Natural killer cell treated with Interleukin-12 subunit alpha and Interleukin-12 subunit beta and Interleukin-15 and Interleukin-18, amount 100 ng/mL, for 72 hours (primary cell): ENCODE measurements at regions not wholly inside any gene's neighbourhood (a gene's known extent, or its start where the extent isn't known, plus 50 kb on each side); places are given as distances from the start of the nearest gene placed in this dataset.

ENCODE experiments used
- ATAC-seq, 2 donors: fragments of 150-1000 bp; cut with Tn5 transposase in 1 of 2; sonication (Bioruptor Pico), chemical (Tn5 transposase) in 1 of 2; 2 replicates each; pipeline ENCODE4 v1.10.0; 2021
- DNase-seq: peaks from one replicate; pipeline ENCODE4 v3.0.0; 2022; ENCODE audit warnings: low spot score
- H3K27ac Mint-ChIP-seq, 2 donors: 1 replicate in 1 of 2; 2 replicates in 1 of 2; pipeline ENCODE4 v1.8.0; 2022; ENCODE audit warnings: mixed read lengths in 2 of 2, mild to moderate bottlenecking in 1 of 2, moderate library complexity in 1 of 2
- H3K27me3 Mint-ChIP-seq, 2 donors: 1 replicate in 1 of 2; 2 replicates in 1 of 2; pipeline ENCODE4 v1.8.0; 2022; ENCODE audit warnings: mixed read lengths in 2 of 2
- H3K36me3 Mint-ChIP-seq: one replicate; pipeline ENCODE4 v1.8.0; 2022; ENCODE audit warnings: mixed read lengths
- H3K4me1 Mint-ChIP-seq, 2 donors: 1 replicate in 1 of 2; 2 replicates in 1 of 2; pipeline ENCODE4 v1.8.0; 2022; ENCODE audit warnings: low read depth in 2 of 2, mixed read lengths in 2 of 2, mild to moderate bottlenecking in 1 of 2
- H3K4me3 Mint-ChIP-seq: one replicate; pipeline ENCODE4 v1.8.0; 2022; ENCODE audit warnings: mixed read lengths
- H3K9me3 Mint-ChIP-seq: 2 replicates; pipeline ENCODE4 v1.8.0; 2022; ENCODE audit warnings: mixed read lengths

GRCh38 chr4:128390475-128390996 is 102.9 kb upstream of the PGRMC2 start:
- peaks cover 0 to 3% of the 10 kb centered on the region in 2 donors for H3K4me1 Mint-ChIP-seq
- no peaks in the 10 kb centered on the region for H3K9me3 Mint-ChIP-seq
- ATAC-seq = no peak
- no peaks in the 10 kb centered on the region for H3K27me3 Mint-ChIP-seq
- no peak for DNase-seq
- no peak overlapping the region for H3K27ac Mint-ChIP-seq
- H3K36me3 Mint-ChIP-seq = no peaks in the 10 kb centered on the region
- H3K4me3 Mint-ChIP-seq = no peak overlapping the region

- H3K9me3 Mint-ChIP-seq = no peaks in the 10 kb centered on the region
- no peak overlapping the region for H3K27ac Mint-ChIP-seq
- ATAC-seq (no peak), DNase-seq (no peak)
- peaks cover 0 to 3% of the 10 kb centered on the region in 2 donors for H3K4me1 Mint-ChIP-seq
- H3K27me3 Mint-ChIP-seq = no peaks in the 10 kb centered on the region
- H3K4me3 Mint-ChIP-seq = no peak overlapping the region
- no peaks in the 10 kb centered on the region for H3K36me3 Mint-ChIP-seq
These were observed 101.2 kb upstream of the PGRMC2 start for GRCh38 chr4:128388796-128389195.

DNA sequence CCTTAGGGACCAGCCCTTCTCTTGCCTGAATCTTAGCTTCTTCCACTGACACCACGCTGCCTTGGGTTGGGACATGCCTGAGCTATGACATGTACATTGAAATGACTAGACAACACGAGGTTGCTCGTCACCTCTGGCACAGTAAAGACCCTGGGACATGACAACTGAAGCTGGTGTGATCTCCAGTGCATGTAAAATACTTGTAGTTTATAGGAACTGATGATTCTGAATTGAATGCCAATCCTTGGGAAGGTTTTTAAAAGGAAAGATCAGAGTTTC is 100.7 kb upstream of the PGRMC2 start:
- Mint-ChIP-seq H3K9me3 (no peaks in the 10 kb centered on the region), H3K27me3 (no peaks in the 10 kb centered on the region), H3K4me1 (peaks cover 0 to 3% of the 10 kb centered on the region in 2 donors), H3K36me3 (no peaks in the 10 kb centered on the region), H3K27ac (no peak overlapping the region), H3K4me3 (no peak overlapping the region)
- DNase-seq (no peak), ATAC-seq (no peak)

- H3K4me3 Mint-ChIP-seq = no peak overlapping the region
- no peaks in the 10 kb centered on the region for H3K36me3 Mint-ChIP-seq
- no peaks in the 10 kb centered on the region for H3K9me3 Mint-ChIP-seq
- peaks cover 0 to 3% of the 10 kb centered on the region in 2 donors for H3K4me1 Mint-ChIP-seq
- no peaks in the 10 kb centered on the region for H3K27me3 Mint-ChIP-seq
- H3K27ac Mint-ChIP-seq = no peak overlapping the region
- ATAC-seq (no peak), DNase-seq (no peak)
These were observed 100.2 kb upstream of the PGRMC2 start for GRCh38 chr4:128387600-128388351.

- Mint-ChIP-seq H3K27me3 (peaks cover 0 to 3% of the 10 kb centered on the region in 2 donors), H3K4me1 (peaks cover 0 to 3% of the 10 kb centered on the region in 2 donors), H3K4me3 (no peak overlapping the region), H3K27ac (no peak overlapping the region), H3K36me3 (no peaks in the 10 kb centered on the region), H3K9me3 (no peaks in the 10 kb centered on the region)
- no peak for ATAC-seq
- DNase-seq = no peak
These were observed 99.4 kb upstream of the PGRMC2 start for GRCh38 chr4:128386761-128387599.

DNA sequence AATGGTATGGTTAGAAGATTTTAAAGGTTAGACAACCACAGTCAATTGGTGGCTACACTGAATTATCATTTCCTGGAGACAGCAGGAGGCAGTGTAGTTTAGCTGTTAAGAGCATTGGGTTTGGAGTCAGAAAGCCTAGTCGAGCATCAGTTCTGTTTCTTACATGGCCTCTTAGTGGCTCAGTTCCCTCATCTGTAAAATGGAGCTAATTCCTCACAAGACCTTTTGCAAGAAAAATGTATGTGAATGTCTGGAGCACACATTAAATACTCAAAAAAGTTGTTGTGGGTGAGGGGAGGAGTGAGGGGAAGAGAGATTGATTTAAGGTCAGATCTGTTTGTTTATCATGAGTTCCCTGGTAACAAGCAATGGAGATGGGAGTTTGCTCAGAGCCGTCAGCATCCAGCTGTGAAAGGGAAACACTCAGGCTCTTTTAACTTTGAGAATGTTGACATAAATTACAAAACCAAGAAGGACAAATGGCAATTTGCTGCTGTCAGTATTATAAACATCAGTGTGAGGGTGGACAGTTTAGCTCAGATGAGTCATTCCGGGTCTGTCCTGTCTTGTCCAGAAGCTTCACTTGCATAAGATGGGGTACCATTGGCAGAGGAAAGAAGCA is 98.2 kb upstream of the PGRMC2 start:
- Mint-ChIP-seq H3K27ac (no peak overlapping the region), H3K36me3 (no peaks in the 10 kb centered on the region)

GRCh38 chr4:128384765-128385598 is 97.4 kb upstream of the PGRMC2 start:
- Mint-ChIP-seq H3K9me3 (no peaks in the 10 kb centered on the region), H3K4me3 (no peak overlapping the region), H3K36me3 (no peaks in the 10 kb centered on the region), H3K4me1 (peaks cover 0 to 2% of the 10 kb centered on the region in 2 donors), H3K27me3 (peaks cover 0 to 3% of the 10 kb centered on the region in 2 donors), H3K27ac (no peak overlapping the region)
- DNase-seq = no peak
- ATAC-seq = no peak

More for the DNA sequence above, 98.2 kb upstream of the PGRMC2 start:
- Mint-ChIP-seq H3K27me3 (peaks cover 0 to 3% of the 10 kb centered on the region in 2 donors), H3K4me1 (peaks cover 0 to 3% of the 10 kb centered on the region in 2 donors), H3K4me3 (no peak overlapping the region), H3K9me3 (no peaks in the 10 kb centered on the region)
- DNase-seq = no peak
- no peak for ATAC-seq

- no peak for ATAC-seq
- no peak overlapping the region for H3K27ac Mint-ChIP-seq
- H3K36me3 Mint-ChIP-seq = no peaks in the 10 kb centered on the region
- H3K9me3 Mint-ChIP-seq = no peaks in the 10 kb centered on the region
- H3K4me3 Mint-ChIP-seq = no peak overlapping the region
- H3K4me1 Mint-ChIP-seq = no peaks in the 10 kb centered on the region
- DNase-seq = no peak
- peaks cover 2 to 3% of the 10 kb centered on the region in 2 donors for H3K27me3 Mint-ChIP-seq
These were observed 96.5 kb upstream of the PGRMC2 start for GRCh38 chr4:128384091-128384520.

DNA sequence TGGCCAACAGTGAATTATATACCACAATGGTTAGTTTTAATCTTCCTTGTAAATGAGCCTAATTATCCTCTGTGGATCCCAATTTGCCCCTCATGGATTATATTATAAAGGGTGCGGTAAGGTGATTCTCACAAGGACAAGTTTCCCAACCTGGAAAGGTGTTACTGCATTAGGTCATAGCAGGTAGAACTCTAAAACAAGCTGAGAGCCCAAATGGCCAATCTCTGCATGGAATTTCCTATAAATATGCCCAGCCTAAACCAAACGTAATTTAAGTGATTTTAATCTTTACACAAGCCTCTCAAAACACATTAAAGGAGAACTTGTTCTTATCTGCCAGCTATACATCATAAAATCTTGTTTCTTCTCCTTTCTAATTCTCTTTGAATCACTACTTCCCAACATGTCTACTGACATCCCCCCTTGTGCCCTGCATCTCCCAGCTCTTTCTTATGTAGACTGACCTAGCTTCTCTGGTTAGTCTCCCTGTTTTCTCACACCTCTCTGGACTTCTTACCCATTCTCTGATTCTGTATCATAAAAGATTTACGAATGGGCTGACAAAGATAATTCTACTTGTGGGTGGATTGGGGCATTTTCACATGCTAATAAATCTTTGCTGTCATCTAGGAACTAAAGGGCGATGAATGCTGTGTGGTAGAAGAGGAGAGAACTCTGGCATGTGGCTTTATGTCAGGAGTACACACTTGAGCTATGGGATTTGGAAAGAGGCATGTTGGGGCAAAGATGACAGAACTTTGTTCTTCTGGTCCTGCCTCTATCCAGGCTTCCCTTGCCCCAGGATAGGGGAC is 94.3 kb upstream of the PGRMC2 start:
- no peak overlapping the region for H3K27ac Mint-ChIP-seq
- DNase-seq = no peak
- no peak for ATAC-seq
- peaks cover 5% of the 10 kb centered on the region for H3K36me3 Mint-ChIP-seq
- no peak overlapping the region for H3K4me3 Mint-ChIP-seq
- peaks cover 3 to 7% of the 10 kb centered on the region in 2 donors for H3K27me3 Mint-ChIP-seq
- H3K4me1 Mint-ChIP-seq = no peaks in the 10 kb centered on the region
- H3K9me3 Mint-ChIP-seq = no peaks in the 10 kb centered on the region

DNA sequence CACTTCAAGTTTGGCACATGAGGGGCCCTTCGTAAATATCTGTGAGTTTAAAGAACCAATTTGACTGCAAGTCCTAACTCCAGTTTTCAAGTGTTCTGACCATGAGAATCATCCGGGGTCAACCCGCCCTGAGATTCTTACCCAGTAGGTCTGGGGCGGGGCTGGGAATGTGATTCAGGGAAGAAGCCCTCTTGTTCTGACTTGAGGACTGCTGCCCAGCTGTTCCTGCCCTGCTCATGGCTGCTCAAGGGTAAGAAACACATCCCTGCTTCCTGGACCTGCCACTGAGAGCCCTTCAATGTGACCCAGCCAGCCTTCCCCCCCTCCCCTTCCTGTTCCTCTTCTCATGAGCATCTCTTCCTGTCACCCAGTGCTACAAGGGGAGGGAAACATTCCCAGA is 92.7 kb upstream of the PGRMC2 start:
- peaks cover 2% of the 10 kb centered on the region for H3K9me3 Mint-ChIP-seq
- no peak overlapping the region for H3K27ac Mint-ChIP-seq
- peaks cover 10% of the 10 kb centered on the region for H3K36me3 Mint-ChIP-seq
- no peak overlapping the region for H3K4me3 Mint-ChIP-seq
- no peak for ATAC-seq
- no peaks in the 10 kb centered on the region for H3K4me1 Mint-ChIP-seq
- peaks cover 3 to 7% of the 10 kb centered on the region in 2 donors for H3K27me3 Mint-ChIP-seq
- DNase-seq = no peak

DNA sequence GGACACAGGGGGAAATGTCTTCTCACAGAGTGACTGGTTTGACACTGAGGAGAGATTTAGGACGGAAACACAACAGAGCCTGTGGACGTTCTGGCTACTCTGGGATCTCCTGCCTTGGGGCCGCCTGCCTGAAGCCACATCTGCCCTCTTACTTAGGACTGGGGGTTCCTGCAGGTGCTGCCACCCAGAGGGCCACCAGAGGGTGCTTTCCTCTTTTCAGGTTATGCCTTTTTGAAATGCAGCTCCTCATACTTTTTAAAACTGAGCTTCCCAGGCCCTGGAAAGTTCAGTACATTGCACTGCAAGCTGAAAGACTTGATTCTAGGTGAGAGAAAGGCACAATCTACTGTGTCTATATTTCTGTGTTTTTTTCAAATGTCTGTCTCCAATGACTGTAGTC is 92.2 kb upstream of the PGRMC2 start:
- H3K4me1 Mint-ChIP-seq = no peaks in the 10 kb centered on the region
- H3K36me3 Mint-ChIP-seq = peaks cover 10% of the 10 kb centered on the region
- H3K9me3 Mint-ChIP-seq = peaks cover 2% of the 10 kb centered on the region
- DNase-seq = no peak
- H3K4me3 Mint-ChIP-seq = no peak overlapping the region
- H3K27ac Mint-ChIP-seq = no peak overlapping the region
- no peak for ATAC-seq
- peaks cover 3 to 7% of the 10 kb centered on the region in 2 donors for H3K27me3 Mint-ChIP-seq

DNA sequence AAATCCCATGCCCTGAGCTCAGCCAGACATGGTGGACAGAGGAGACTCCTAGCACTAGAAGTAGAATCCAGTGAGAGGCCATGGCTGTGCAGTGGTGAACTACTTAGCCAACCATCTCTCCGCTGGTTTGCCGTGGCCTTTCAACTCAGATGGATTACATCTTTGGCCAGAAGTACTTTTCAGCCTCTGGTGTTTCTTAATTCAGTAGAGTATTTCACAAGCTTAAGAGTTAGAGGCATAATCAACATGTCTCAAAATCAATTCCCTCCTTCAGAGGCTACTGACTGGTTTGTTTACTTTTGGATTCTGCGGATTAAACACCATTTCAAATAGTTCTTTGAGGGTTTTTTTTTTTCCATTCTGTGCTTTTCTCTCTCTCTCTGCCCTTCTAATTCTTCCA is 91.1 kb upstream of the PGRMC2 start:
- no peak for DNase-seq
- no peaks in the 10 kb centered on the region for H3K4me1 Mint-ChIP-seq
- H3K27me3 Mint-ChIP-seq = peaks cover 3 to 7% of the 10 kb centered on the region in 2 donors
- no peak overlapping the region for H3K27ac Mint-ChIP-seq
- H3K36me3 Mint-ChIP-seq = peaks cover 10% of the 10 kb centered on the region
- no peak overlapping the region for H3K4me3 Mint-ChIP-seq
- H3K9me3 Mint-ChIP-seq = peaks cover 2% of the 10 kb centered on the region
- ATAC-seq = no peak
